CD4-positive, alpha-beta T cell treated with Interleukin-21 for 1 hour (primary cell): ENCODE measurements at regions not wholly inside any gene's neighbourhood (a gene's known extent, or its start where the extent isn't known, plus 50 kb on each side); places are given as distances from the start of the nearest gene placed in this dataset.

Source experiments
- DNase-seq: peaks from one replicate; pipeline ENCODE4 v3.0.0-alpha.2; 2020

GRCh38 chr18:78305789-78306188 is 673.8 kb upstream of the SALL3 start:
- no peak for DNase-seq

- no peak for DNase-seq
Observed at GRCh38 chr18:78309307-78309706, 670.3 kb upstream of the SALL3 start.

GRCh38 chr18:78309924-78310323 is 669.7 kb upstream of the SALL3 start:
- DNase-seq = no peak

- DNase-seq = no peak
Observed at GRCh38 chr18:78319264-78319663, 660.4 kb upstream of the SALL3 start.

- DNase-seq = no peak
Observed at GRCh38 chr18:78319961-78320360, 659.7 kb upstream of the SALL3 start.

GRCh38 chr18:78321402-78321801 is 658.2 kb upstream of the SALL3 start:
- no peak for DNase-seq

GRCh38 chr18:78323453-78324197 is 656.0 kb upstream of the SALL3 start:
- DNase-seq = no peak

- DNase-seq = no peak
Observed at GRCh38 chr18:78327643-78328042, 652.0 kb upstream of the SALL3 start.

GRCh38 chr18:78330766-78331165 is 648.9 kb upstream of the SALL3 start:
- no peak for DNase-seq

GRCh38 chr18:78352910-78353309 is 626.7 kb upstream of the SALL3 start:
- DNase-seq = no peak

GRCh38 chr18:78362198-78362597 is 617.4 kb upstream of the SALL3 start:
- no peak for DNase-seq

GRCh38 chr18:78363556-78364387 is 615.8 kb upstream of the SALL3 start:
- DNase-seq = no peak

- DNase-seq = no peak
Observed at GRCh38 chr18:78364388-78364960, 615.1 kb upstream of the SALL3 start.

- DNase-seq = no peak
Observed at GRCh38 chr18:78367996-78368395, 611.6 kb upstream of the SALL3 start.

- no peak for DNase-seq
Observed at GRCh38 chr18:78368726-78369125, 610.9 kb upstream of the SALL3 start.

GRCh38 chr18:78376046-78376445 is 603.6 kb upstream of the SALL3 start:
- DNase-seq = no peak

GRCh38 chr18:78378403-78378802 is 601.2 kb upstream of the SALL3 start:
- no peak for DNase-seq

GRCh38 chr18:78378983-78379382 is 600.6 kb upstream of the SALL3 start:
- no peak for DNase-seq

- no peak for DNase-seq
Observed at GRCh38 chr18:78390348-78390951, 589.2 kb upstream of the SALL3 start.

GRCh38 chr18:78390952-78391348 is 588.7 kb upstream of the SALL3 start:
- DNase-seq = no peak

GRCh38 chr18:78393086-78393862 is 586.3 kb upstream of the SALL3 start:
- no peak for DNase-seq

- no peak for DNase-seq
Observed at GRCh38 chr18:78396077-78396476, 583.5 kb upstream of the SALL3 start.

GRCh38 chr18:78396756-78397155 is 582.9 kb upstream of the SALL3 start:
- no peak for DNase-seq
